ENCODE measurements at regions not wholly inside any gene's neighbourhood (a gene's known extent, or its start where the extent isn't known, plus 50 kb on each side); places are given as distances from the start of the nearest gene placed in this dataset.
"Not testable (repeated sequence)": the region's sequence is repeated elsewhere in the genome, so short reads cannot be mapped to it uniquely, and the experiment has no call there.

GRCh38 chr2:16940214-16940613 is 274.6 kb upstream of the CYRIA start:
- H3K9me3 ChIP-seq (replicated peaks), result no peaks in the 10 kb centered on the region
- H3K36me3 ChIP-seq, result no peaks in the 10 kb centered on the region
- no peak overlapping the region for H3K27ac ChIP-seq
- H3K4me3 ChIP-seq, result no peak overlapping the region
- no peak for DNase-seq (ENCODE audit: low read depth in 1 of 2, low spot score in 2 of 2)
- H3K4me1 ChIP-seq (replicated peaks), result no peaks in the 10 kb centered on the region
- 0 out of 2 replicates have a peak, but pooled peaks cover 2% of the 10 kb centered on the region for H3K27me3 ChIP-seq (replicated peaks)

- 0 out of 2 replicates have a peak, but pooled peaks cover 2% of the 10 kb centered on the region for H3K27me3 ChIP-seq (replicated peaks)
- H3K4me3 ChIP-seq, result no peak overlapping the region
- no peak overlapping the region for H3K27ac ChIP-seq
- DNase-seq (ENCODE audit: low read depth in 1 of 2, low spot score in 2 of 2), result no peak
- no peaks in the 10 kb centered on the region for H3K4me1 ChIP-seq (replicated peaks)
- H3K9me3 ChIP-seq (replicated peaks), result no peaks in the 10 kb centered on the region
- H3K36me3 ChIP-seq, result no peaks in the 10 kb centered on the region
Observed at GRCh38 chr2:16939771-16940170, 274.1 kb upstream of the CYRIA start.

GRCh38 chr2:16933355-16933754 is 267.7 kb upstream of the CYRIA start:
- DNase-seq (ENCODE audit: low read depth in 1 of 2, low spot score in 2 of 2), result no peak
- no peaks in the 10 kb centered on the region for H3K27me3 ChIP-seq (replicated peaks)
- no peak overlapping the region for H3K27ac ChIP-seq
- H3K9me3 ChIP-seq (replicated peaks), result no peaks in the 10 kb centered on the region
- no peak overlapping the region for H3K4me3 ChIP-seq
- no peaks in the 10 kb centered on the region for H3K36me3 ChIP-seq
- H3K4me1 ChIP-seq (replicated peaks), result no peaks in the 10 kb centered on the region

GRCh38 chr2:16932826-16933225 is 267.2 kb upstream of the CYRIA start:
- no peaks in the 10 kb centered on the region for H3K4me1 ChIP-seq (replicated peaks)
- H3K9me3 ChIP-seq (replicated peaks), result no peaks in the 10 kb centered on the region
- no peaks in the 10 kb centered on the region for H3K27me3 ChIP-seq (replicated peaks)
- H3K36me3 ChIP-seq, result no peaks in the 10 kb centered on the region
- H3K27ac ChIP-seq, result no peak overlapping the region
- H3K4me3 ChIP-seq, result no peak overlapping the region
- no peak for DNase-seq (ENCODE audit: low read depth in 1 of 2, low spot score in 2 of 2)

- H3K27ac ChIP-seq, result no peak overlapping the region
- DNase-seq (ENCODE audit: low read depth in 1 of 2, low spot score in 2 of 2), result no peak
Observed at GRCh38 chr2:16931441-16931840, 265.8 kb upstream of the CYRIA start.

GRCh38 chr2:16927398-16927797 is 261.8 kb upstream of the CYRIA start:
- Histone ChIP-seq H3K4me3 (no peak overlapping the region), H3K27ac (no peak overlapping the region)
- DNase-seq (ENCODE audit: low read depth in 1 of 2, low spot score in 2 of 2), result no peak

More at GRCh38 chr2:16931441-16931840, 265.8 kb upstream of the CYRIA start:
- Histone ChIP-seq H3K4me3 (no peak overlapping the region), H3K27me3 (replicated peaks) (no peaks in the 10 kb centered on the region), H3K4me1 (replicated peaks) (no peaks in the 10 kb centered on the region), H3K36me3 (no peaks in the 10 kb centered on the region), H3K9me3 (replicated peaks) (no peaks in the 10 kb centered on the region)

GRCh38 chr2:16925145-16925544 is 259.5 kb upstream of the CYRIA start:
- H3K9me3 ChIP-seq (replicated peaks), result no peaks in the 10 kb centered on the region
- no peak overlapping the region for H3K4me3 ChIP-seq
- H3K4me1 ChIP-seq (replicated peaks), result no peaks in the 10 kb centered on the region
- DNase-seq (ENCODE audit: low read depth in 1 of 2, low spot score in 2 of 2), result no peak
- H3K36me3 ChIP-seq, result no peaks in the 10 kb centered on the region
- no peaks in the 10 kb centered on the region for H3K27me3 ChIP-seq (replicated peaks)
- no peak overlapping the region for H3K27ac ChIP-seq

More at GRCh38 chr2:16927398-16927797, 261.8 kb upstream of the CYRIA start:
- no peaks in the 10 kb centered on the region for H3K9me3 ChIP-seq (replicated peaks)
- H3K27me3 ChIP-seq (replicated peaks), result no peaks in the 10 kb centered on the region
- H3K36me3 ChIP-seq, result no peaks in the 10 kb centered on the region
- H3K4me1 ChIP-seq (replicated peaks), result no peaks in the 10 kb centered on the region

GRCh38 chr2:16915341-16915755 is 249.7 kb upstream of the CYRIA start:
- H3K27ac ChIP-seq; DNase-seq (ENCODE audit: low read depth in 1 of 2, low spot score in 2 of 2); H3K27me3 ChIP-seq (replicated peaks); H3K4me1 ChIP-seq (replicated peaks); H3K4me3 ChIP-seq; H3K9me3 ChIP-seq (replicated peaks); H3K36me3 ChIP-seq: not testable (repeated sequence)

- Histone ChIP-seq H3K4me1 (replicated peaks) (no peaks in the 10 kb centered on the region), H3K36me3 (no peaks in the 10 kb centered on the region), H3K27me3 (replicated peaks) (no peaks in the 10 kb centered on the region), H3K9me3 (replicated peaks) (no peaks in the 10 kb centered on the region), H3K27ac (no peak overlapping the region), H3K4me3 (no peak overlapping the region)
- DNase-seq (ENCODE audit: low read depth in 1 of 2, low spot score in 2 of 2), result no peak
Observed at GRCh38 chr2:16911746-16912145, 246.1 kb upstream of the CYRIA start.

GRCh38 chr2:16908656-16909055 is 243.0 kb upstream of the CYRIA start:
- H3K4me3 ChIP-seq, result no peak overlapping the region
- DNase-seq (ENCODE audit: low read depth in 1 of 2, low spot score in 2 of 2), result no peak
- no peaks in the 10 kb centered on the region for H3K9me3 ChIP-seq (replicated peaks)
- no peaks in the 10 kb centered on the region for H3K27me3 ChIP-seq (replicated peaks)
- H3K27ac ChIP-seq, result no peak overlapping the region
- no peaks in the 10 kb centered on the region for H3K4me1 ChIP-seq (replicated peaks)
- no peaks in the 10 kb centered on the region for H3K36me3 ChIP-seq

- H3K4me3 ChIP-seq, result no peak overlapping the region
- no peaks in the 10 kb centered on the region for H3K4me1 ChIP-seq (replicated peaks)
- no peaks in the 10 kb centered on the region for H3K27me3 ChIP-seq (replicated peaks)
- DNase-seq (ENCODE audit: low read depth in 1 of 2, low spot score in 2 of 2), result no peak
- H3K27ac ChIP-seq, result no peak overlapping the region
- no peaks in the 10 kb centered on the region for H3K9me3 ChIP-seq (replicated peaks)
- no peaks in the 10 kb centered on the region for H3K36me3 ChIP-seq
Observed at GRCh38 chr2:16907645-16908282, 242.1 kb upstream of the CYRIA start.

- H3K27ac ChIP-seq; DNase-seq (ENCODE audit: low read depth in 1 of 2, low spot score in 2 of 2); H3K4me1 ChIP-seq (replicated peaks); H3K27me3 ChIP-seq (replicated peaks); H3K9me3 ChIP-seq (replicated peaks); H3K4me3 ChIP-seq; H3K36me3 ChIP-seq: not testable (repeated sequence)
Observed at GRCh38 chr2:16905325-16905724, 239.7 kb upstream of the CYRIA start.

- no peak overlapping the region for H3K27ac ChIP-seq
- H3K9me3 ChIP-seq (replicated peaks), result no peaks in the 10 kb centered on the region
- H3K4me3 ChIP-seq, result no peak overlapping the region
- H3K27me3 ChIP-seq (replicated peaks), result no peaks in the 10 kb centered on the region
- H3K4me1 ChIP-seq (replicated peaks), result no peaks in the 10 kb centered on the region
- DNase-seq (ENCODE audit: low read depth in 1 of 2, low spot score in 2 of 2), result no peak
- no peaks in the 10 kb centered on the region for H3K36me3 ChIP-seq
Observed at GRCh38 chr2:16900405-16901025, 234.9 kb upstream of the CYRIA start.

GRCh38 chr2:16899958-16900357 is 234.3 kb upstream of the CYRIA start:
- no peaks in the 10 kb centered on the region for H3K27me3 ChIP-seq (replicated peaks)

GRCh38 chr2:16890081-16890480 is 224.4 kb upstream of the CYRIA start:
- DNase-seq (ENCODE audit: low read depth in 1 of 2, low spot score in 2 of 2), result no peak
- Histone ChIP-seq H3K9me3 (replicated peaks) (no peaks in the 10 kb centered on the region), H3K4me1 (replicated peaks) (no peaks in the 10 kb centered on the region), H3K36me3 (no peaks in the 10 kb centered on the region), H3K4me3 (no peak overlapping the region), H3K27ac (no peak overlapping the region), H3K27me3 (replicated peaks) (no peaks in the 10 kb centered on the region)

More at GRCh38 chr2:16899958-16900357, 234.3 kb upstream of the CYRIA start:
- Histone ChIP-seq H3K4me3 (no peak overlapping the region), H3K4me1 (replicated peaks) (no peaks in the 10 kb centered on the region), H3K36me3 (no peaks in the 10 kb centered on the region), H3K9me3 (replicated peaks) (no peaks in the 10 kb centered on the region), H3K27ac (no peak overlapping the region)
- DNase-seq (ENCODE audit: low read depth in 1 of 2, low spot score in 2 of 2), result no peak
